ENCODE measurements at regions not wholly inside any gene's neighbourhood (a gene's known extent, or its start where the extent isn't known, plus 50 kb on each side); places are given as distances from the start of the nearest gene placed in this dataset.

DNA sequence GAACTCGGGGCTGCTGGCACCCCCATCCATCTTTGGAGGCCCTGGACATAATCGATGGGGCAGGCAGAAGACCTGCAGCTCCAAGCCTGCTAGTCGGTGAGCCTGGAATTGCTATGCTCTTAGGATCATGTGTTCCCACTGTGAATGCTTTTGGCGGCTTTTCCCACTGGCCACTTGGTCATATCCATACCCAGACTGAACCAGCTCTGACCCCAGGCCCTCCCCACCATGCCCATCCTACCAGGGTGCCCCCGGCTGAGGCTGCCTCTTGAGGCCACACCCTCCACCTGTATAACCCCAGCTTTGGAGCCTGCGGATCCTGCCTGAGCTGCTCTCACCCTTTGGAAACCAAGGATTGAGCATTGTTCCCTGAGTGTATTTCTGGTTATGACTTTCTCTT is 113.5 kb downstream of the TENT4A start:
- TF ChIP-seq, protein P1, sequence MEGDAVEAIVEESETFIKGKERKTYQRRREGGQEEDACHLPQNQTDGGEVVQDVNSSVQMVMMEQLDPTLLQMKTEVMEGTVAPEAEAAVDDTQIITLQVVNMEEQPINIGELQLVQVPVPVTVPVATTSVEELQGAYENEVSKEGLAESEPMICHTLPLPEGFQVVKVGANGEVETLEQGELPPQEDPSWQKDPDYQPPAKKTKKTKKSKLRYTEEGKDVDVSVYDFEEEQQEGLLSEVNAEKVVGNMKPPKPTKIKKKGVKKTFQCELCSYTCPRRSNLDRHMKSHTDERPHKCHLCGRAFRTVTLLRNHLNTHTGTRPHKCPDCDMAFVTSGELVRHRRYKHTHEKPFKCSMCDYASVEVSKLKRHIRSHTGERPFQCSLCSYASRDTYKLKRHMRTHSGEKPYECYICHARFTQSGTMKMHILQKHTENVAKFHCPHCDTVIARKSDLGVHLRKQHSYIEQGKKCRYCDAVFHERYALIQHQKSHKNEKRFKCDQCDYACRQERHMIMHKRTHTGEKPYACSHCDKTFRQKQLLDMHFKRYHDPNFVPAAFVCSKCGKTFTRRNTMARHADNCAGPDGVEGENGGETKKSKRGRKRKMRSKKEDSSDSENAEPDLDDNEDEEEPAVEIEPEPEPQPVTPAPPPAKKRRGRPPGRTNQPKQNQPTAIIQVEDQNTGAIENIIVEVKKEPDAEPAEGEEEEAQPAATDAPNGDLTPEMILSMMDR (IDR thresholded peaks at IDR 0.05): no peak
- TF ChIP-seq POLR2A (IDR thresholded peaks at IDR 0.05): no peak
